HG03469 (cell line): ENCODE measurements at regions not wholly inside any gene's neighbourhood (a gene's known extent, or its start where the extent isn't known, plus 50 kb on each side); places are given as distances from the start of the nearest gene placed in this dataset.
"Not testable (repeated sequence)": the region's sequence is repeated elsewhere in the genome, so short reads cannot be mapped to it uniquely, and the experiment has no call there.

Experiments
- ATAC-seq: cut with Tn5 transposase; IDR thresholded peaks from one replicate; pipeline ENCODE4 v1.9.1; 2021; ENCODE audit warnings: mild to moderate bottlenecking, moderate library complexity, moderate number of reproducible peaks; ENCODE audit not compliant: unreplicated experiment

DNA sequence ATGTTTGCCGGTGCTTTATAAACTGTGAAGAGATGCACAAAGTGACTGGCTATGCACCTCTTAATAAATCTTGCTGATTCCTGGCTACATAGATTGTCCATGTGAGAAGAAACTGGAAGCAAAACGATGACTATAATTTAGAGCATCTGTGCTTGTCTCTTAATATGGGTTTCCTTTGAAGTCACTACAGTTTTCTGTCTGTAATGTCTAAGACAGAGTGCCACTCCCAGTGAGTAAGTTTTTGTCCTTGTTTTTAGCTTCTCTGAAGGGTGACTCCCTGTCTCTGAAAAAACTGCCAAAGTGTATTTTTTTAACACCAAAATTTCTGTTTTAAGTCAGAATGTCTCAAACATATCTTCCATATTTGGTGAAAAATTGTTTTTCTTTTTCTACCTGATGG lies 175.1 kb downstream of the FASLG start:
- no peak for ATAC-seq

DNA sequence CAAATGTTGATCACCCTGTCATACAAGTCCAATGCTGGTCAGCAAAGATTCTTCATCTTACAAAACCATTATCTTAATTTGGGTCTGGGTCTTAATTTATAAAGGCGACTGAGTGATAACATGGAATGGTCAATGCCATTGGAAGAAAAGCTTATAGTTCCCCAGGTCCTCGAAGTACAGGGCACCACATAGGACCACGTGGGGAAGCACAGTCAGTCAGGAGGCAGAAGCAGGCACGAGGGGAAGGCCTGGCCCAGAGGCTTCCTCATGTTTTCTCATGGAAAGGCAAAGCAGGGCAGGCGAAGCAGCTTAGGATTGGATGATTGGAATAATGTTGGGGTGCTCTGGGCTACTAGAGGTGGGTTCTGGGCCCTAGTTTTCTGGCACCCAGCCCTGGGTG lies 175.7 kb downstream of the FASLG start:
- no peak for ATAC-seq

DNA sequence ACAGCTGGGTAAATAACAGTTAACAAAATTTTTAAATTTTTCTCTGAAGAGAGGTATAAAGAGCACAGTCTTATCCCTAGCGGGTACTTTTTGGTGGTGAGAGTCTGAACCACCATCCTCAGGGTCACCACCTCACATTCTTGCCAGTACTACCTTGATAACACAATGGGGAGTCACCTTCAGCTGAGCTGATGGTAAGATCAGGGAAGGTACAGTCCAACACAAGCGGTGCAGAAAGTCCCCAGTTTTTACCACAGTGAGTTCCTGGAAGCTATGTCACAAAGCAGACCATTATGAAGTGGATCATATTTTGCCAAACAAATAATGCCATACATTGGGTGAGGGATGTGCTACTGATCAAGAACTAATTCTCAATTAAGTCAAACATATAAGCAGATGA lies 176.9 kb downstream of the FASLG start:
- no peak for ATAC-seq

DNA sequence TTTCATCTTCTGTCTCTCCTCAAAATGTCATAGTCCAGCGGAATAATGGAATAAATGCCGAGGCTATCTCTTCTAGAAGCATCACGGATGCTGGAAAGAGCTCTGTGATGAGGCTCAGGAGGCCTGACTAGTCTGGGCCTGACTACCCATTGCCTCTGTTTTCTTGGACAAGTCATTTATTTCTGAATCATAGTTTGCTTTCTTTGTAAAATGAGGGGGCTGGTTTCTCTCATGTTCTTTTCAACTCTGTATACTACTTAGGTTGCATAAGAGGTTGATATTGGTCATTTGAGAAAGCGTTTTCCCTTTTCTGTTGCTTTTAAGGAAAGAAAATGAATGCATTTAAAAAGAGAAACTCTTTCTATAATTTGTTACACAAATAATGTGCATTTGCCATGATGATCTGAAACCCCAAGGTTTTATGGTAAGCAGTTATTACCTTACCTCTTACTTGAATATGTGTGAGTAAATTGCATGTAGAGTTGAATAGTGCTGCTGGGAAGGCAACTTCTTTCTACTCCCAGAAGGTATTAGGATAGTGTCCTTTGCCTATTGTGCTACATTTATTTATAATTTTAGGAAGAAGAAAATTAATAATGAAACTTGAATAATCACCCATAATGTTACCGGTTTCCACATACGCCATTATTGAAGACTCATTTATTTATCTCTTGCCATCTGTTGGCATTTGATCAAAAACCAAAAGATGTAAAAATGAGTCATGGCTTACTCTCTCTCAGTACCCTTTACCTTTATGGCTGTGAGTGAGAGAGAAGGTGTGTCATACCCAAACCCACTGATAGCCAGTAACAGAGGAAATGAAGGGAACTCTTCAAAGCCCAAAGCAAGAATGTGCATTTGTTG lies 179.1 kb downstream of the FASLG start:
- ATAC-seq: no peak

GRCh38 chr1:172838680-172839313 lies 179.9 kb downstream of the FASLG start:
- ATAC-seq: no peak

DNA sequence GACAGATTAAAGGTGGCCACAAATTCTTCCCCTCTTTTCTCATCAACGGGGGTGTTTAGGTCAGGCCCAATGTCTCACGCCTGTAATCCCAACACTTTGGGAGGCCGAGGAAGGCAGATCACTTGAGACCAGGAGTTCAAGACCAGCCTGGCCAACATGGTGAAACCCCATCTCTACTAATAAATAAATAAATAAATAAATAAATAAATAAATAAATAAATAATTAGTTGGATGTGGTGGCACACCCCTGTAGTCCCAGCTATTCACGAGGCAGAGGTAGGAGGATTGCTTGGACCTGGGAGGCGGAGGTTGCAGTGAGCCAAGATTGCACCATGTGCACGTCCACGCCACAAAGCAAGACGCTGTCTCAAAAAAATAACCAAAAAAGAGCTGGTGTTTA lies 180.7 kb downstream of the FASLG start:
- ATAC-seq: not testable (repeated sequence)

- no peak for ATAC-seq
These were observed 184.5 kb downstream of the FASLG start for GRCh38 chr1:172843444-172843843.

DNA sequence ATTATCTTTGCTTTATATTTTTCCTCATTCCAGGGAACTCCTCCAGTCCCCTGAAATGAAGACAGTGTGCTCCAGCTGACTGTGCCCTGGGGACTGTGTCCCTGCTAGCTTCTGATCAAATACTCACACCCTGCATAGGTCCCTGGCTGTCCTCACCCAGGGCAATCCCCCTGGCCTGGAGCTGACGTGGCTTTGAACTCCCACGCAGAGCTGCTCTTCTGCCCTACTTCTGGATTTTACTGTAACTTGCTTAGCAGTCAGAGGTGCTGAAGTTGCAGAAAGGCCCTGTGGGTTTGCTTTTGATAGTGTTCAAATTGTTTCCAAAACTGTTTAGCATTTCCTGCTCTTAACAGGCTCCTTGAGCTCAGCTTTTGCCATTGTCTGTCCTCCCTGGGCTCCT lies 186.5 kb downstream of the FASLG start:
- no peak for ATAC-seq

DNA sequence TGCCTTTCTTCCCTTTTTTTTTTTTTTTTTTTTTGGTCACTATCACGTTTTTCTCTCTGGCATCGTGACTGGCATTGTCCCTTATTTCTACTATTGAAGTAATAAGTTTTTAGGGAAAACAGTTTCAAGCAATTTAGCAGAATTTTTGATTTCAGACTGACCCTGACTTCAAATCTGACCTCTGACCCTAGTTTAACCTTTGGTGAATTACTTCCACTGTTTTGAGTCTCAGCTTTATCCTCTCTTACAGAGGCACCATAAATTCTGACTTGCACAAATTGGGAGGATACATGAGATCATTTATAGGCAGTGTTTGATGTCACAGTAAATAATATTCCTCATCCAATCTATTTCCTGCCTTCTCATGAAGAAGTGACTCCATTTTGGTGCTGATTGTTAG lies 187.0 kb downstream of the FASLG start:
- no peak for ATAC-seq

- ATAC-seq: not testable (repeated sequence)
These were observed 188.9 kb downstream of the FASLG start for GRCh38 chr1:172847814-172848213.

DNA sequence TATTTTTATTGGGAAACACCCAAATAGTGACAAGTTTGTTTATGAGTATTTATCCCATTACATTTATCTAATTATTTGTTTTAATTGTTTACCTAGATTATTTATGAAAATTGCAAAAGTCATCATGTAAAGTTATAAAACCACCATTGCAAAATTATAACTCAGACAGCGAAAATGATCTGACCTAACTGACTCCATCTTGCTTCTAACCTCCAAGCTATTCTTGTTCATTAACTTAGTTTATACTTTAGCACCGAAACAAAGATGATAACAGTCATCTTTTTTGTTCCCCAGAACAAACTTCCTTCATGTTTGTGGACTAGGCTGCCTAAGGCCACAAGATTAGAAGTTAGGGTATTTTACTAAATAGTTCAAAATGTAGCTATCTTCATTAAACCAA lies 190.8 kb downstream of the FASLG start:
- ATAC-seq: no peak

GRCh38 chr1:172851077-172851476 lies 192.2 kb downstream of the FASLG start:
- ATAC-seq: no peak

DNA sequence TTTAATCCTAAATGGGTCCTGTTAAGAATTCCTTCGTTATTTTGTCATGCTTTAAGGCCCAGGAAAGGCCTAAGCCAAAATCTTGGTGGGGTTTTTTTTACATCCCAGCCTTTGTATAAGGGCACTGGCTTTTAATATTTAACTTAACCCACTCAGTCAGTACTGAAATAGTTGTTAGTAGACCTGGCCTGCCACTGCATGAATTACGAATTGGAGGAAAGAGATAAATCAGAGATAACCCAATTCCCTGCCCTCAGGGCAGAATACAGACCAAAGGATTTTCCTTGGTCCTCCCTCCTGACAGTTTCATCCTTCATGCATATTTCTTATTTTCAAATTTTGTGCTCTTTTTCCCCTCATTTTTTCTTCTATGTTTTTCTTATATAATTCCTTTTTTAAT lies 193.0 kb downstream of the FASLG start:
- ATAC-seq: no peak

- not testable (repeated sequence) for ATAC-seq
These were observed 194.8 kb downstream of the TNFSF18 start for GRCh38 chr1:172855983-172856382.

GRCh38 chr1:172863031-172863430 lies 187.7 kb downstream of the TNFSF18 start:
- ATAC-seq: no peak

DNA sequence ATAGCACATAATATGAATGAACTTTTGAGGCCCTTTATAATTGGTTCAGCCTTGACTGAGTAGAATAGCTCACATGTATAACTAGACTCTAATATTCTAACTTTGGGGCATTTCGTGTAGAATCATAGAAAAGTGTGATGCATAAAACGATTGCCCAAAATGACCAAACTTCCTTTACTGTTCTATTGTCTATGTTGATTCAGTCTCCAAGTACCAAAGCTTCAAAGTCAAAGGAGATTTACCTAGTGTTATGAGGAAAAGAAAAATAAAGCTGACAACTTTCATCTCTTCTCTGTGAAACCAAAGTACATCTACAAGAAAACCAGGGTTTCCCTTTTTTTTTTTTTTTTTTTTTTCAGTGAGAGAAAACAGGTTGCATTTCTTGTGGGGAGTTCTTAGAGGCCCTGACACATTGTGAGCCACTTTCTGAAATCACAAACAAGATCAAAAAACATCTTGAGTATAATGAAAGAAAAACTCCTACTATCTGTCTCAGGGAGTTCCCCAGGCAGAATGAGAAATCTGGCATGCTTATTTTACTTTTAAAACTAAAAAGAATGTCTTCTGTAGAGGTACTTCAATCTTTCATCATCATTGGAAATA lies 183.4 kb downstream of the TNFSF18 start:
- no peak for ATAC-seq

DNA sequence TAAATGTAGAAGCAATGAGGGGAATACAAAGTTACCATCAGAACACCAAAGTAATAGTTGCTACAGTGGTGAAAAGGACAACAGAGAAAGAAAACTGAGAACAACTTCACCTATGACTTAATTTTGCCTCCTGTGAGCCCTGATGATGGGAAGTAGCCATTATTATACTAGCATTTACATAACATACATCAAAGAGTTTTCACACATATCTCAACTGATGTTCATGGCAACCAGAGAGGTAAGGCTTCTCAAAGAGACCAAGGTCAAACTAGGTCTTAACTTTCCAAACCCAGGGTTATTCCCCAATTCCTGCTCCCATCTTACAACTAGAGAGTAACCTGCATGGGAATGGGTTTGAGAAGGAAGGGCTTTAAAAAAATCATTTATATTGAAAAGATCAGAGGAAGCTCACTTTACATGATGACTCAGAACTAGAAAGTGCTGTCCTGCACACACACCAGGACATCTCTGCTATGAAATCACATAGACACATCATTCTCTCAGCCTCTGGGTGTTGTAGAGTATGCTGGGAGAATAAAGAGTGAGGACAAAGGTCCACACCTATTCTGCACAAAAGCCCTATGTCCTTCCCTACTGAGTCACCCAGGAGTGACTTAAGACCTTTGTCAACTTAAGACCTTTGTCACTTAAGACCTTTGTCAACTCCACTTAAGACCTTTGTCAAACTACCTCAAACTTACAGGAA lies 179.7 kb downstream of the TNFSF18 start:
- no peak for ATAC-seq

GRCh38 chr1:172874950-172875349 lies 175.8 kb downstream of the TNFSF18 start:
- no peak for ATAC-seq

DNA sequence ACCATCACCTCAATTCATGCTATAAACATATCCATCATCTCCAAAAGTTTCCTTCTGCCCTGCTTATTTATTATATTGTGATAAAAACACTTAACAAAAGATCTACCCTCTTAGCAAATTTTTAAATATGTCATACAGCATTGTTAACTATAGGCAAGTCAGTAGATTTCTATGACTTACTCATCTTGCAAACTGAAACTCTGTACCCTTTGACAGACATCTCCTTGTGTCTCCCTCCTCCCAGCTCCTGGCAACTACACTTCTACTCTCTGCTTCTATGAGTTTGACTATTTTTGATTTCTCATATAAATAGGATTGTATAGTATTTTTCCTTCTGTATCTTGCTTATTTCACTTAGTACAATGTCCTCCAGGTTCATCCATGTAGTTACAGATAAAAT lies 174.8 kb downstream of the TNFSF18 start:
- ATAC-seq: no peak

GRCh38 chr1:172882385-172882784 lies 168.4 kb downstream of the TNFSF18 start:
- no peak for ATAC-seq

DNA sequence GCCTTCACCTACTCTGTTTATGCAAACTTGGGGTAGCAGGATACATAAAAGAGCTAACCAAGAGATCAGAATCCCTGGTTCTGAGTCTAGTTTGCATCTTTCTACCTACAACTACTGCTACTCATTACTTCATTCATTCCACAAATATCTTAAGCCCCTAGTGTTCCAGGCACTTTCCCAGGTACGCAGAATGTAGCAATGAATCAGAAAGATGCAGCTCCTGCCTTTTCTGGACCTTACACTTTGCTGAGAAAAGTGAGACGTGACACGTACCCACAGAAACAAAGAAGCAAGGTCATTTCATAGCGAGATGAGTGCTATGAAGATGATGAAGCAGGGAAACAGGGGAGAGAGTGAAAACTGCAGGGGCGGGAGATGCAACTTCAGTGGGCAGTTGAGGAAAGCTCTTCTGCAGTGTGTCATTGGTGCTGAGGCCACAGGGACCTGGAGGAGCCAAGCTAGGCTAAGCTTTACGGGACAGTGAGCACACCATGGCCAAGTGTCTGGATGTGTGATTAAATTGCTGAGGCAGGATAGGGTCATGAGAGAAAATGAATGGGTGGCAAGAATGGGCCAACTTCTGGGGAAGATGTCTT lies 167.9 kb downstream of the TNFSF18 start:
- ATAC-seq: no peak
